Dedifferentiated amniotic fluid mesenchymal stem cell (primary cell): ENCODE measurements at regions not wholly inside any gene's neighbourhood (a gene's known extent, or its start where the extent isn't known, plus 50 kb on each side); places are given as distances from the start of the nearest gene placed in this dataset.
"Not testable (repeated sequence)": the region's sequence is repeated elsewhere in the genome, so short reads cannot be mapped to it uniquely, and the experiment has no call there.

Experiments
- DNase-seq: peaks from one replicate; pipeline ENCODE4 v3.0.0-alpha.2; 2016; ENCODE audit errors: extremely low spot score

DNA sequence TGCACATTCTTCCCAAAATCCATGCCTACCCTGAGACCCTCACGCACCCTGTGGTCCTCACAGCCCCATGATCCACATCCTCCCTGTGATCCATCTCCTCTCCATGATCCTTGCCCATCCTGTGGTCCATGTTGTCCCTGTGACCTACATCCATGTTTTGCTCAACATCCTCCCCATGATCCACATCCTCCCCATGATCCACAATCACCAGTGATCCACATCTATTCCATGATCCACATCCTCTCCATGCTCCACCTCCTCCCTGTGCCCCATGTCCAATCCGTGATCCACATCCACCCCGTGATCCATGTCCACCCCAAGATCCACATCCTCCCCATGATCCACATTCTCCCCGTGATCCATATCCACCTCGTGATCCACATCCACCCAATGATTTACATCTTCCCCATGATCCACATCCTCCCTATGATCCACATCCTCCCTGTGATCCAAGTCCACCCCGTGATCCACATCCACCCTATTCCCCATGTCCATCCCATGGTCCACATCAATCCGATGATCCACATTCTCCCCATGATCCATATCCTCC, 281.2 kb downstream of the MYCN start:
- DNase-seq: no peak

DNA sequence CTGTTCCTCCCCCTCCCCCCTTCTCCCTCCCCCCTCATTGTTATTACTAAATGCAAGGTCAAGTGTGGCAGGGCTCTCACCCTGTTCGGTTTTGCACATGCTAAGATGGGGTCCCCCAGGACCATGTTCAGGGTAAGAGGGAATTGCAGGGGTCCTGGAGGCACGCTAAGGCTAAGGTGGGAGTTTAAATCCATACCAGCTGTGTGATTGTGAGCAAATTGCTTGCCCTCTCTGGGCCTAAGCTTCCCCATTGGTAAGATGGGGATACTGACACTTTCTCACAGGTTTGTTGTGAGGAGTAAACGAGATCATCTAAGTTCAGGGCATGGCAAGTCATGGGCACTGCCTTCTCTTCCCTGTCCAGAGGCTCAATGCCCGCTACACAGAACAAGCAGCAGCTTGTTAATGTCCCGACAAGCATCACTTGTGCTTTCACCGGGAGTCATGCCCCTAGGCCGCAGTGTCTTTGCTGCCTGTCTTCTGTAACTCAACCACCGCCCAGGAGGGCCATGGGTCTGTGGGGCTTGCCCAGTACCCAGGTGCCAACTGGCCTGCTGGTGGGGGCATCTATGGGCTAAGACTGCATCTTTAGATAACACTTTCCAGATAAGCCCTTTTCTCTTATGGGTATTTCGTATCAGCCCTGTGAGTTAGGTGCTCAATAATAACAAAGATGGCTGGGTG, 279.1 kb downstream of the MYCN start:
- no peak for DNase-seq

DNA sequence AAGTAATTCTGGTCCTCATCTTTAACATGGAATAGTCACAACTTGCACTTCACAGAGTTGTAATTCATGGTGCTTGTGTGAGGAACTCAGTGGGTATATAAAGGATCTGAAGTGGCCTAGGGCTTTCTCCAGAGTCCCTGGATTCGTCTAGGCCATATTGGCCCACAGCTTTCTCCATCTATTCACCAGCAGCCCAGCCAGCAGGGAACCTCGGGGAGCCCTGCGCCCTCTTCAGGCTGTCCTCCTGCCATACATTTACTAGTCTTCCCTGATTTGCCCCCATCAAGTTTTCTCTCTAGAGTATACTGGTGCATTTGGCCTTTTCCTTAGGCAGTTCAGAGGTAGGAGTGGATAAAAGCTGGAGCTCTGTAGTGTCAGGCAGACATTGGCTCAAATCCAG, 278.3 kb downstream of the MYCN start:
- no peak for DNase-seq

DNA sequence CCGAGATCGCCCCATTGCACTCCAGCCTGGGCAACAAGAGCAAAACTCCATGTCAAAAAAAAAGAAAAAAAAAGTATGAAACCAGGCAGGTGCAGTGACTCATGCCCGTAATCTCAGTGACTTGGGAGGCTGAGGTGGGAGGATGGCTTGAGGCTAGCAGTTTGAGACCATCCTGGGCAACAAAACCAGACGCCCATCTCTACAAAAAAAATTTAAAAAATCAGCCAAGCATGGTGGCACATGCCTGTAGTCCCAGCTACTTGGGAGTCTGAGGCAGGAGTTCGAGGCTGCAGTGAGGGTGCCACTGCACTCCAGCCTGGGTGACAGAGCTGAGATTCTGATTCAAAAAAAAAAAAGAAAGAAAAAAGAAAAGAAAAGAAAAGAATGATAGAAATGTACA, 277.8 kb downstream of the MYCN start:
- DNase-seq: no peak

DNA sequence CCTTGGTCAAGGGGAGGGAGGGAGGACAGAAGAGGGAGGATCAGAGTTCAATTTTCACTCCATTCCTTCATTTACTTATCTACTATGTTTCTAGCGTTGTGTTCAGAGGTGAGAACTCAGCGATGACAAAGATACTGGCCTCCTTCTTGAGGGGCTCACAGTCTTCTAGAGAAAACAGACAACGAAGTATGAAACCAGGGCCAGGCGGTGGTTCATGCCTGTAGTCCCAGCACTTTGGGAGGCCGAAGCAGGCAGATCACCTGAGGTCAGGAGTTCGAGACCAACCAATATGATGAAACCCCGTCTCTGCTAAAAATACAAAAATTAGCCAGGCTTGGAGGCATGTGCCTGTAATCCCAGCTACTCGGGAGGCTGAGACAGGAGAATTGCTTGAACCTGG, 277.4 kb downstream of the MYCN start:
- not testable (repeated sequence) for DNase-seq

DNA sequence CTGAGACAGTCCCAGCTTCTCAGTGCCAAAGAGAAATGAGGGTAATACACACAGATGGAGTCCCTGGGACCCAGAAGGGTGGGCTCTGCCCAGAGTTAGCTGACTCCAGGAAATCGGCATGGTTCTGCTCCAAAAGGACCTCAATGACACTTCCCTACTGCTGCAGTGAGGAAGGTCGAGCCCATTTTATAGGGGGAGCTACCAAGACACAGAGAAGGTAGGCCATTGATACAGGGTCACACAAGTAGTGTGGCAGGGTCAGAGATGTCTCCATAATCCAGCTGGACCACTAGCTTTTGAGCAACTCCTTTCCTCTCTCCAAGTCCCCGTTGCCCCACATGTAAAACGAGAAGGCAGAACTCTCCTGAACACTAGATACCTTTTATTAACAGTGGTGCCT, 276.9 kb downstream of the MYCN start:
- DNase-seq: no peak

DNA sequence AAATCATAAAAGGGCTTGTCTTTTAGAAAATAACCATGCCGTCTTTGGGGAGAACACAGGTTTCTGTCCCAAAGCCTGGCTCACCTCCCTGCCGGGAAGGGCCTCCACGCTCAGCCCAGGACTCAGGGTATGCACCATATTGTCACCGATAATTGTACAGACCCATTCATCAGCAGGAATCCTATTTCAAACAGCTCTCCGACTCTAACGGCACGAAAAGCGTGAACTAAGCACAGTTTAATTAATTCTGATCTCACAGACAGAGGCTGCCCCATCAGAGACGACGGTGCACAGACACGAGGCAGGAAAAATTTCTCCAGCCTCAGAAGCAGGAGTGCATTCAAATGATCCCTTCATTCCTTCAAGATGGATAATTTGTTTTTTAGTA, 276.2 kb downstream of the MYCN start:
- no peak for DNase-seq

DNA sequence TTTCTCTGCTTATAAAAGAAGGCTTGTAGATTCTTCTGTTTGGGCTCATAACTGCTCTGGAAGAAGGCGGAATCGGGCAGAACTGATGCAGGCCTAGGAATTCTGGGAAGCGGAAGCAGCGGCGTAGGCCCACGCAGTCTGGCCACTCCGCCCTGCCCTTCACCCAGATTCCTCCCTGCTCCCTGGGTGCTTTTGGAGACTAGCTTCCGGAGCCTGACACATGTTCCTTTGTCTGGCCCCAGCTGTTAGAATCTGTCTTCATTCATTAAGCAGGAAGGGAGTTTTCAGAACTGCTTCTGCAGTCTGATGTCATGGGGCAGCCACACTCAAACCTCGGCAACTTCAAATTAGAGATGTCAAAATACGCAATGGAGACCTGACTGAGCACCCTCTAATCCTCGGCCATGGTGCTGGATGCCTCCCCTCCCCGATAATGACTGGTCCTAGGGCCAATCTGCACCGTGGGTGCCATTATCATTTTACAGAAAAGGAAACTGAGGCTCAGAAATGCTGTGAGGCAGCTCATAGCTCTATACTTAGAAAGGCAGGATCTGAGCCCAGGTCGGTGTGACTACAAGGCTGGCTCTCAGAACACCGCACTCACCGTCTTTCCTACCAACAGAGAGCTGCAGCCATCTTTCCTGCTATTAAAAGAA, 275.7 kb downstream of the MYCN start:
- no peak for DNase-seq

DNA sequence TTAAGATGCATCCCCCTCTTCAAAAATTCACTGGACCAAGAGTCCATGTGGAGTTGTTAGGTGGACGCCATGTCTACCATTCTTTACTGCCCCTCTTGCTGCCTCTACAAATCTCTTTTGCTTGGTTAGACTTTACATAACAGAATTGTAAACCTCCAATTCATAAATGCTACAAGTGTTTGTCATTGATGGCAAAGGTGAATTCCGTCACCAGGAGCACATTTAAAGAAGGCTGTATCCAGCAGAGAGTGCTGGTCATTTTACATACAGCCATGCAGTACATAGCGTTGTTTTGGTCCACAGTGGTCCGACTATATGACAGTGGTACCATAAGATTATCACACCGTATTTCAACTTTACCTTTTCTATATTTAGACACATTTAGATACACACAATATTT, 274.5 kb downstream of the MYCN start:
- DNase-seq: no peak

DNA sequence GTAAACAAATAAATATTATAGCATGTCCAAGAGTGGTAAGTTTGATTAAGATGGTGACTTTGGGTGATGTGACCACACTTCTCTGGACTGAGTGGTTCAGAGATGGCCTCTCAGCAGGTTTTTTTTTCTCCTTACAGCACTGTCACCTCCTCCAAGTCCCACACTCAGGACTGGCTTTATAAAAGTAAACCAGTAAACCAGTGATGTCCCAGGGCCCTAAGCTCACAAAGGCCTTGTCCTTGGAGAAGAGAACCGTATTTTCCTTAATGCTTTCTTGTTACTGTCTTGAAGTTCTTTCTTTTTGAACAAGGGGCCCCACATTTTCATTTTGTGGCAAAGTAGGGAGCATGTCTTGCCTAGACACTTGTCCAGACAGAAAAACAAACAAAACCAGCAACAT, 274.0 kb downstream of the MYCN start:
- DNase-seq: no peak

DNA sequence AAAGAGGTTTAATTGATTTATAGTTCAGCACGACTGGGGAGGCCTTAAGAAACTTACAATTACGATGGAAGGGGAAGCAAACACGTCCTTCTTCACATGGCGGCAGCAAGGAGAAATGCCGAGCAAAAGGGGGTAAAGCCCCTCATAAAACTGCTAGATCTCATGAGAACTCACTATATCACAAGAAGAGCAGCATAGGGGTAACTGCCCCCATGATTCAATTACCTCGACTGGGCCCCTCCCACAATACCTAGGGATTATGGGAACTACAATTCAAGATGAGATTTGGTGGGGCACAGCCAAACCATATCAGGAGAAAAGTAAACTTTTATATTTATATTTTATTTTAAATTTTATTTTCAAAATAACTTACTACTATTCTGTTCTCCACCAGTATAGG, 272.0 kb downstream of the MYCN start:
- DNase-seq: no peak

DNA sequence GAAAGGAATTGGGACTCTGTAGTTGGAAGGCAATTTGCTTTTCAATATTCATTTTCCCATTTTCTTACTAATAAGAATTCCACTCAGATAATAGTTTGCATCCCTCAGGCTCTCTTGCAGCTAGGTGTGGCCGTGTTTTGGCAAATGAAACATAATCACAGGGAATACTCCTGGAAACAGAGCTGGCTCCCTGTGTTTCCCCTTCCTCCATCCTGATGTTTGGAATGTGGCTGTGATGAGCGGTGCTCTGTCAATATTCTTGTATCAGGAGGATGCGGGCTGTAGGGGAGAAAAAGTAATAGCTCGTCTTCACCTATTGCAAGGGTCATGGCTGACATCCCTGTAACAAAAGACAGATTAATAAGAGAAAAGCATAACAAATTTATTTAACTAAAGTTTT, 271.0 kb downstream of the MYCN start:
- no peak for DNase-seq

DNA sequence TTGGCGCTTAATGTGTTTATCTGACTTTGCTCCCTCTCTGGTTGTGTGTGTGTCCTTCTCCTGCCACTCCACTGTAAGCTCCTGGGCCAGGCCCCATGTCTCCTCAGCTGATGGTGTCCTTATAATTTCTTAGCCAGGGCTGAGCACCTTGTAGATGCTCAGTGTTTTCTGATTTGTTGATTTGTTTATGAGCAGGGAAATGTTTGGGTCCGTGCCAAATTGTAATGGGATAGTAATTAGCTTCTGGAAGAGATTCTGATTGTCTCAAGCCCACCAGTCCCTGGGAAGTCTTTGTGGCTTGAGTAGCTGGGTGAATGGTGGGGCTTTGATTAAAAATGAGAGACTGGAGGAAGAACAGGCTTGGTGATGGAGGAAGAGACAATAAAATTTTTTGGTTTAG, 270.5 kb downstream of the MYCN start:
- DNase-seq: no peak

DNA sequence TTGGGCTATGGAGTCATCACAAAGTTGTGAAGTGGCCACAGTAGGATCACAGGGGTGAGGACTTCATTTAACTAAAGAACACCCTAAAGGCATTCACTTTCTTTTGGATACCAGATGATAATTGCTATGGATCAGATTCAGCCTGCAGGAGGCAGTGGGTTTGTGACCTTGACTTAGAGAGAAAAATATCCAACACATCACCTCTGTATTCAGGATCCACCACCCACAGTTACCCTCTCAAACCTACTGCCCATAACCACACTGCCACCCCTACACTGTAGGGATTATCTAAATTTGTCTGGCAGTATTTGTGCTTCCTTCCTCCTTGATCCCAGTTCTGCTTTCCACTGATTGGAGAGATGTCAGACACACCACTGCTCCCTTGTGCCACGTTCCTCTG, 269.4 kb downstream of the MYCN start:
- DNase-seq: no peak

DNA sequence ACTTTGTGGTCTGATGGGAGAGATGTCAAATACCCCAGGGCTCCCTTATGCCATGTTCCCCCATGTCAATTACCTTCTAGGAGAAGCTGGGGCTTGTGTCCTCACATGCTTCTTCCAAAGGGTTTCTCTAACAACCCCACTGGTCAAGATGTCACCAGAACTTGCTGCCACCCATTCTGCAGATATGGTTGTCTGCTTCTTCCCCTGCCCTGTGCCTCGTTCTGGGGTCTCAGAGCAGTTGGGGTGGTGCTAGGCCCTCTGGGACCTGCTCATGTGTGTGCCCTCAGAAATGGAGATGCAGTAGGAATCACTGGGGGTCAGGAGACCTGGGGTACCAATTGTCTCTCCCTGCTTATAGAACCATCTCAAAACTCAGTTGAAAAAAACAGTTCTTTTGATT, 268.6 kb downstream of the MYCN start:
- DNase-seq: no peak

DNA sequence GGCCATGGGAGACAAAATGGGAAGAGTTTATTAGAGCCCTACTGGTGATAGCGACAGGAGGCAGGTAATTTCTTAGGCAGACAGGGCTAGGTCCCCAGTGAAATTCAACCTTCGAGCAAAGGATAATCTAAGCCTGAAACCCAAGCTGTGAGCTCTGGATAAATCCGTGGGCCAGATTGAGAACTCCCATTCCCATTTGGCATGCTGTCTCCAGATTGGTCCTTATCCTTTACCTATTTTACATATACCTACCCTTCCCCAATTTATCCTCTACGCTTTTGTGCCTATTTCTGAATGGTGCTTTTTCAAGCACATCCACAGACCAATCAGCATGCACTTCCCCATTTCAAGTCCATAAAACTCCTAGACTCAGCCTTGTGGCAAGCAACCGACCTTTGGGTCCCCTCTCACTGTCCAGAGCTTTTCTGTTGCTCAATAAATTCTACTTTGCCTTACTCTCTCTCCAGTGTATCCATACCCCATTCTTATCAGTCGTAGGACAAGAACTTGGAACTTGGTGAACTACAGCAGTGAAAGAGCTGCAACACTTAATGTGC, 268.0 kb downstream of the MYCN start:
- no peak for DNase-seq

DNA sequence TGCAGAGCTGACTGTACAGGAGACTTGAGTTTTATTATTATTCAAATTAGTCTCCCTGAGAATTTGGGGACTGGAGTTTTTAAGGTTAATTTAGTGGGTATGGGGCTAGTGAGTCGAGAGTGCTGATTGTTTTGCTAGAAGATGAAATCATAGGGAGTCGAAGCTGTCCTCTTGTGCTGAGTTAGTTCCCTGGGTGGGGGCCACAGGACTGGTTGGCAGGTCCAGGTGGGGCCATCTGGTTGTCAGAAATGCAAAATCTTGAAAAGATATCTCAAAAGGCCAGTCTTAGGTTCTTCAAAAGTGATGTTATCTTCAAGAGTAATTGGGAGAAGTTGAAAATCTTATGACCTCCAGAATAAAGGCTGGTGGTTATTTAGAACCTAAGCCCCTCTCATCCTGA, 267.3 kb downstream of the MYCN start:
- DNase-seq: no peak

DNA sequence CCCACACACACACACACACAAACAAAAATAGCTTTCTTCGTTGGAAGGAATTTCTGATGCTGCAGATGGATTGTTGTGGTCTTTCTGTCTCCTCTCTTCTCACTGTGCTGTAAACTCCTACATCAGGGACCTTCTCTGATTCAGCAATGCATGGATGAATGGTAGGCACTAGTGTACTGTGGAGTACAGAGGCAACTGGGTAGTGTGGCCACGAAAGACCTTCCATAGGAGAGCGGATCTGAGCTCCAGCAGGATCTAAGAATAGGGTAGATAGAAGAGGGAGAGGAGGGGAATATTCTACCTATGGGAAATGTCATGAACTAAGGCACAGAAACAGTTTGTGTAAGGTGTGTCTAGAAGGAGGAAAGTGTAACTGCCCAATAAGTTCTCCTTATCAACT, 266.8 kb downstream of the MYCN start:
- DNase-seq: no peak

DNA sequence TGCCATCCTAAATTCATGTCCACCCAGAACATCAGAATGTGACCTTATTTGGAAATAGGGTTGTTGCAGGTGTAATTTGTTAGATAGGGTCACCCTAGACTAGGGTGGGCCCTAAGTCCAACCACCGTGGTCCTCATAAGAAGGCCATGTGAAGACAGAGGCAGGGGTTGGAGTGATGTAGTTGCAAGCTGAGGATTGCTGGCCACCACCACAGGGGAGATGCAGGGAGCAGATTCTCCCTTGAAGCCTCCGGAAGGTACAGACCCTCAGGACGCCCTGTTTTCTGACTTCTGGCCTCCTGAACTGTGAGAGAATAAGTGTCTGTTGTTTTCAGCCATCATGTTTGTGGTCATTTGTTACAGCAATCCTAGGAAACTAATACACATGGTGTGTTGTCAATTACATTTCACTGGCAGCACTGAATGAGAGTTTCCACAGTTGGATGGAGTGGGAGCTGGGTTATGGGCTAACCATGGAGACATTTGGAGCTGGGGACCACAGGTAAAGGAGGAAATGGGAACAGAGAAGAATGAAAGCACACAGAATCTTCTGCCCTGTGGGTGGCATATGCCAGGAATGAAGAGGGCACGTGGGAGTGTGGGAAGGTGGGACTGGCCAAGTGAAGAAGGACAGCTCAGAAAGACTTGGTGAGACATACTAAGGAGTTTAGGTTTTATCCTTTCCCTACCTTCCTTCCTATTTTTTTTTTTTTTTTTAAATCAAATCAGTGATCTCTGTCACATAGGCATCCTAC, 266.0 kb downstream of the MYCN start:
- no peak for DNase-seq

DNA sequence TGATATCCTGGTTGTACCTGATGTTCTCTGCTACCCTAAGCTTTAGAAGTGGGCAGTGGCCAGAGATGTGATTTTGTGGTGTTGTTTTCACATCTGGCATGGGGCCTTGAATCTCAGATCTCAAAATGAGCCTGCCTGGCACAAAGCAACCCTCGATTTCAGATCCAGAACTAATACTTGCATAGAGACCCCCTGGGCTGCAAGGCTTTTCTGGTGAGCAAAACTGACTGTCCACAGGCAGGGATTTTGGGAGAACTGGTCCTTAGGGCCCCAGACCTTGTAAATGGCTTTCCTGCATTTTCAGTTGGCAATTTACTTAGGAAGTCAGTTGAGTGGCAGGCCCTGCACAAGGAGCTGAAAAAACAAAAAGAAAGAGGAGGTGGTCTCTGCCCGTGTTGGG, 265.3 kb downstream of the MYCN start:
- no peak for DNase-seq

DNA sequence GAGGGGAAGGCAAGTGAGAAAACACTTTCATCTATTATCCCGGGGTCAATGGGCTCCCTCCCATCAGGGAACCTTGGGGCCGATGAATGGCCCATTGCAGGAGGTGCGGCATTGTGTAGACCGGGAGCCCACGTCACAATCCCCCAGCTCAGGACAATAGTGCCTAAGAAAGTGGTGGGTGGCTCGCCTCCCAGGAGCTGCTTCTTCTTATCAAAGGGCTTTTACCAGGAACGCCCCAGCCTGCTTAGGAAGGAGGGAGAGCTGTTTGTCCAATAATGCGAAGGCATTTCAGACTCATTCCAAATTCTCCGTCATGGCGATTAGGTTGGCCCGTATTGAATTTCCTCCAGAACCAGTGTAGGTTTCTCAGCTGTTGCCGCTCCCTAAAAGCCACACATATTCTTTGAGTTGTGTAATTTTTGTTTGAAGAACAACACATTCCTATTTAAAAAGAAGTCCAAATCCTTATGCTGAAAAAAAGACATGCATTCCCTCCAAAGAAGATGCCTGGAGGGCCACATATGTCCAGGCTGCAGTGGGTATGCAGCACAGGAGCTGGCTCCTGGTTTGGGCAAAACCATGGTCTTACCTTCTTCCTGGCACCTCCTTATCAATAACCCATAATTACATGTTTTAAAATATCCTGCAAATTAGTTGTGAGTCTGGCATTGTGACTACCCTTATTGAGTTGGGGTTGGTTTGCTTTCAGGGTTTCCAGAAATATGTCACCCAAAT, 264.7 kb downstream of the MYCN start:
- no peak for DNase-seq

DNA sequence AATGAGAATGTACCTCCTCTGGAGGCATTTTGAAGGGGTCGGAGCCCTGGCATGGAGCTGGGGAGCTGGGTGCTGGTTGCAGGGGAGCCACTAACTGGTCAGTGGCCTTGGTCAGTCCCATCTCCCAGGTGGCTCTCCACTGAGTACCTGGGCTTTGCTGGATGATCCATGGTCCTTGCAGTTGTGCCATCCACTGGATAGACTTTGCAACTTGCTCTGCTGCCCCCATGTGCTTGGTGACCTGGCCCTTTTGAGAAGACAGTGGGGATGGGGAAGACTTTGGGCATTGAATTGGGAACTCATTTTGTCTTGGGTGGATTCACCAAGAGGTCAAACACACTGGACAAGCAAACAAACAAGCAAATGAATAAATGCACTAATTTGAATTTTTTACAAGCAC, 263.9 kb downstream of the MYCN start:
- no peak for DNase-seq
